GM12878 (cell line): ENCODE measurements at regions not wholly inside any gene's neighbourhood (a gene's known extent, or its start where the extent isn't known, plus 50 kb on each side); places are given as distances from the start of the nearest gene placed in this dataset.
"Not testable (repeated sequence)": the region's sequence is repeated elsewhere in the genome, so short reads cannot be mapped to it uniquely, and the experiment has no call there.

Source experiments
- ATAC-seq: fragments of 200-7000 bp; cut with Tn5 transposase; 3 replicates; pipeline ENCODE4 v1.9.1; 2020; ENCODE audit warnings: mild to moderate bottlenecking, moderate library complexity
- BruUV-seq: library from RNA; stranded (reverse); fragments of 400-500 nt; replicated peaks from 2 replicates; lab custom pipeline; 2021; lab: Mats Ljungman, UMichigan
- CTCF ChIA-PET: fragments of 300-600 bp; sonication (Branson Sonifier 250); formaldehyde crosslinking; extraction: SDS; loops from one replicate; lab custom pipeline; 2021; ENCODE audit warnings: inconsistent platforms; lab: Yijun Ruan, JAX
- POLR2A ChIA-PET: fragments of 350-600 bp; formaldehyde crosslinking; extraction: SDS; loops from one replicate; lab custom pipeline; 2021; ENCODE audit warnings: inconsistent platforms; lab: Charles Lee
- RAD21 ChIA-PET: fragments of 300-600 bp; sonication (Branson Sonifier 250); formaldehyde crosslinking; loops from one replicate; lab custom pipeline; 2023; ENCODE audit warnings: antibody characterized with exemption; ENCODE audit not compliant: unreplicated experiment; lab: Charles Lee
- SMC1A ChIA-PET: fragments of 300-600 bp; sonication (Branson Sonifier 250); formaldehyde crosslinking; loops from one replicate; lab custom pipeline; 2023; ENCODE audit not compliant: unreplicated experiment, uncharacterized antibody; lab: Charles Lee
- DNase-seq: peaks from one replicate; pipeline ENCODE4 v3.0.0-alpha.2; 2011; ENCODE audit warnings: low read depth, low spot score
- FAIRE-seq: peaks from 3 replicates; lab custom pipeline; 2011; peaks lifted over from hg19 to GRCh38; lab: Jason Lieb, UNC
- H2AFZ ChIP-seq: 2 replicates; pipeline ENCODE4 v1.6.0; 2011; ENCODE audit warnings: low read depth, low read length, control low read depth; ENCODE audit not compliant: control insufficient read depth
- H3K27ac ChIP-seq: 2 replicates; pipeline ENCODE4 v1.5.1; 2011; ENCODE audit warnings: control low read depth; ENCODE audit not compliant: control insufficient read depth, insufficient read depth
- H3K27me3 ChIP-seq, 2 experiments: replicated peaks in 1 of 2; 2 replicates each; pipeline versions ENCODE4 v1.6.0 to v1.6.1; 2011; ENCODE audit warnings: low read length in 1 of 2; ENCODE audit not compliant: control insufficient read depth in 2 of 2, insufficient read depth in 2 of 2
- H3K36me3 ChIP-seq, 2 experiments: 2 replicates each; pipeline ENCODE4 v1.5.1; 2011; ENCODE audit warnings: low read length in 1 of 2; ENCODE audit not compliant: control insufficient read depth in 2 of 2, insufficient read depth in 2 of 2
- H3K4me1 ChIP-seq: 2 replicates; pipeline ENCODE4 v1.6.1; 2011; ENCODE audit warnings: mild to moderate bottlenecking, low read length, moderate library complexity, mixed read lengths; ENCODE audit not compliant: control insufficient read depth, insufficient read depth
- H3K4me2 ChIP-seq: 2 replicates; pipeline ENCODE4 v1.6.0; 2011; ENCODE audit warnings: control low read depth; ENCODE audit not compliant: control insufficient read depth, insufficient read depth
- H3K4me3 ChIP-seq: fragments of 200-600 bp; sonication (generic); 2 replicates; pipeline ENCODE4 v1.5.1; 2016
- H3K79me2 ChIP-seq: 2 replicates; pipeline ENCODE4 v1.6.0; 2011; ENCODE audit warnings: low read length; ENCODE audit not compliant: control insufficient read depth, insufficient read depth
- H3K9ac ChIP-seq: 2 replicates; pipeline ENCODE4 v1.8.0; 2011; ENCODE audit warnings: low read length, control low read depth, mixed read lengths; ENCODE audit not compliant: control insufficient read depth, insufficient read depth
- H3K9me3 ChIP-seq: replicated peaks from 3 replicates; pipeline ENCODE4 v1.5.1; 2011; ENCODE audit warnings: mild to moderate bottlenecking, low read length; ENCODE audit not compliant: control insufficient read depth, insufficient read depth
- H4K20me1 ChIP-seq: 2 replicates; pipeline ENCODE4 v1.6.0; 2011; ENCODE audit not compliant: control insufficient read depth, insufficient read depth
- NR2C1 ChIP-seq: fragments of 450-650 bp; IDR thresholded peaks from 2 replicates; pipeline ENCODE4 v1.6.1; 2017; ENCODE audit warnings: antibody characterized with exemption, mild to moderate bottlenecking, moderate library complexity
- ZNF687 ChIP-seq: fragments of 450-650 bp; IDR thresholded peaks from 2 replicates; pipeline ENCODE4 v1.6.1; 2017; ENCODE audit warnings: mild to moderate bottlenecking, moderate library complexity
- WGBS: methylation state at CpG from one replicate; pipeline ENCODE4 v1.1.6; 2016; ENCODE audit warnings: low lambda C conversion rate; ENCODE audit not compliant: insufficient replicate concordance, insufficient coverage; ENCODE audit errors: missing lambda C conversion rate; 5-methylcytosine and 5-hydroxymethylcytosine counted together
- in situ Hi-C: fragments of 300-500 bp; cut with MboI; formaldehyde crosslinking; loops from 9 replicates; pipeline ENCODE4 v1.14.3; 2018; ENCODE audit warnings: mixed read lengths
- intact Hi-C: fragments of 100-400 bp; cut with micrococcal nuclease; formaldehyde crosslinking; loops from one replicate; pipeline ENCODE4 v1.14.2; 2022; ENCODE audit not compliant: unreplicated experiment

GRCh38 chr18:68164909-68165308 lies 550.0 kb downstream of the TMX3 start (continued):
- TF ChIP-seq ZNF687, result no peak
- TF ChIP-seq NR2C1, result no peak

GRCh38 chr18:68153821-68154220 lies 561.1 kb downstream of the TMX3 start:
- BruUV-seq, H4K20me1 ChIP-seq, ATAC-seq, H3K4me1 ChIP-seq, H3K4me3 ChIP-seq, H3K27ac ChIP-seq, H3K36me3 ChIP-seq, H3K9me3 ChIP-seq, in situ Hi-C loops, DNase-seq, H3K4me2 ChIP-seq, FAIRE-seq, H3K27me3 ChIP-seq, H3K79me2 ChIP-seq, intact Hi-C loops, H2AFZ ChIP-seq, H3K9ac ChIP-seq, RAD21 ChIA-PET: not testable (repeated sequence)
- 7% methylated on average over 5 of the region's 5 CpGs for WGBS
- CTCF ChIA-PET, result interaction anchor here (1.1 to 1.4 kb wide), 3 partner anchors 7 to 20 kb away, joined by 3 to 4 read pairs (median 3); no protein-coding TSS in a partner anchor
- SMC1A ChIA-PET, result interaction anchor here (1.4 to 1.7 kb wide), 2 partner anchors 12 to 15 kb away, joined by 3 to 6 read pairs; no protein-coding TSS in a partner anchor
- POLR2A ChIA-PET, result interaction anchor here (0.5 kb wide), 1 partner anchor 153 kb away, joined by 3 read pairs; no protein-coding TSS in a partner anchor
